ENCODE measurements at regions not wholly inside any gene's neighbourhood (a gene's known extent, or its start where the extent isn't known, plus 50 kb on each side); places are given as distances from the start of the nearest gene placed in this dataset.

DNA sequence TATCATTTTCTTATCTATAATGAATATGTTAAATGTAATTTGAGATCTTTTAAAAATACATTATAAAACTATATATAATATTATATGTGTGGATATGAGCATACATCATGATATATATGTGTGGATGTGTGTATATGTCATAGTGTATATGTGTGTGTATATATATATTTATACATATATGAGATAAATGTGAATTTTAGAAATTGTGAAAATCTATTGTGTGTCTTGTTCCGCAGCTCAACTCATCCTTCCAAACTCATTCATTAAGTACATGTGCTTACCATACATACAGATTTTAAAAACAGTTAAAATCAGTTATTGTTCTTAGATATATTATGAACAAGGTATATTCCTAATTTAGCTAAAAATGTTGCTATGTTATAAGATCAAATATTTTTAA, 435.2 kb upstream of the MIR17HG start:
- Mint-ChIP-seq H3K27ac (ENCODE audit: unreplicated experiment) (no peak overlapping the region), H3K36me3 (ENCODE audit: low read depth, unreplicated experiment) (no peaks in the 10 kb centered on the region), H3K4me3 (ENCODE audit: unreplicated experiment) (no peak overlapping the region), H3K4me1 (ENCODE audit: unreplicated experiment) (no peaks in the 10 kb centered on the region), H3K9me3 (ENCODE audit: unreplicated experiment) (no peaks in the 10 kb centered on the region), H3K27me3 (ENCODE audit: unreplicated experiment) (no peaks in the 10 kb centered on the region)
- no peak for TF ChIP-seq CTCF (IDR thresholded peaks at IDR 0.05; ENCODE audit: unreplicated experiment)
- DNase-seq (ENCODE audit: low spot score), result no peak

DNA sequence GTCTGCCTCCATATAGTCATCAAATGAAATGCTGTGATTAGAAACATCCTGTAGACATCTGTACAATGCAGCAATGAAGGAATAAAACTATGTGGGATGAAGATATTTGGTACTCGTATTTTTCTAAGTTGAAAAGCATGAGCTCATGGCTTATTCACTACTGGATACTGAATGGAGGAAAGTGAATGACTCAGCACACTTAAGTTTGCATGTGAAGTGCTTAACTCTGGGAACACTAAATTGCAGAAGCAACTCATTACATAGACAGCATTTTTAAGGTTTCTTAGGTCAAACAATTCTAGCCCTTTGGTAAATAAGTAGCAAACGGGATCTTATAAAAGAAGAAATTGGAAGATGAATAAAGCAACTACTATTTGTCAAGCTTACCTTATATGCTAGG, 429.0 kb upstream of the MIR17HG start:
- no peak for TF ChIP-seq CTCF (IDR thresholded peaks at IDR 0.05; ENCODE audit: unreplicated experiment)
- no peak for DNase-seq (ENCODE audit: low spot score)
- Mint-ChIP-seq H3K4me1 (ENCODE audit: unreplicated experiment) (no peaks in the 10 kb centered on the region), H3K4me3 (ENCODE audit: unreplicated experiment) (no peak overlapping the region), H3K27me3 (ENCODE audit: unreplicated experiment) (no peaks in the 10 kb centered on the region), H3K9me3 (ENCODE audit: unreplicated experiment) (no peaks in the 10 kb centered on the region), H3K27ac (ENCODE audit: unreplicated experiment) (no peak overlapping the region), H3K36me3 (ENCODE audit: low read depth, unreplicated experiment) (no peaks in the 10 kb centered on the region)

DNA sequence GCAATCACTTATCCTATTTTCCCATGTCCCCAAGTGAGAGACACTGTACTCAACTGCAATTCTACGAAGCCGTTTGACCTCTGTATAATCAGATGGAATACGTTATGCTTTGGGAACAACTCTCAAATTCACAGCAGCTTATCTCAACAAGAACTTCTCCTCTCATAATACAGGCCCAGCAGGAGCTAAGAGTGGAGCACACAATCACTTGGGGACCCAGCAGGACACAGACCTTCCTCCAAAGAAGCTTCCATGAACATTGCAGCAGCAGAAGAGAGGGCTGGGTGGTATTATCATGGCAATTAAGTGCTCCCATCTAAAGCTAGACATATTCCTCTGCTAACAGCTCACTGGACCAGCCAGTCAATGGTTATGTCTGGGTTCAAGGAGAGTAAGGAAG, 428.3 kb upstream of the MIR17HG start:
- Mint-ChIP-seq H3K36me3 (ENCODE audit: low read depth, unreplicated experiment) (no peaks in the 10 kb centered on the region), H3K9me3 (ENCODE audit: unreplicated experiment) (no peaks in the 10 kb centered on the region), H3K27me3 (ENCODE audit: unreplicated experiment) (no peaks in the 10 kb centered on the region), H3K27ac (ENCODE audit: unreplicated experiment) (no peak overlapping the region), H3K4me1 (ENCODE audit: unreplicated experiment) (no peaks in the 10 kb centered on the region), H3K4me3 (ENCODE audit: unreplicated experiment) (no peak overlapping the region)
- DNase-seq (ENCODE audit: low spot score), result no peak
- no peak for TF ChIP-seq CTCF (IDR thresholded peaks at IDR 0.05; ENCODE audit: unreplicated experiment)

- Mint-ChIP-seq H3K27ac (ENCODE audit: unreplicated experiment) (no peak overlapping the region), H3K4me1 (ENCODE audit: unreplicated experiment) (no peaks in the 10 kb centered on the region), H3K27me3 (ENCODE audit: unreplicated experiment) (peaks cover 2% of the 10 kb centered on the region), H3K4me3 (ENCODE audit: unreplicated experiment) (no peak overlapping the region), H3K9me3 (ENCODE audit: unreplicated experiment) (no peaks in the 10 kb centered on the region), H3K36me3 (ENCODE audit: low read depth, unreplicated experiment) (no peaks in the 10 kb centered on the region)
- no peak for TF ChIP-seq CTCF (IDR thresholded peaks at IDR 0.05; ENCODE audit: unreplicated experiment)
- DNase-seq (ENCODE audit: low spot score), result no peak
Observed at GRCh38 chr13:90926459-90926858, 421.0 kb upstream of the MIR17HG start.

DNA sequence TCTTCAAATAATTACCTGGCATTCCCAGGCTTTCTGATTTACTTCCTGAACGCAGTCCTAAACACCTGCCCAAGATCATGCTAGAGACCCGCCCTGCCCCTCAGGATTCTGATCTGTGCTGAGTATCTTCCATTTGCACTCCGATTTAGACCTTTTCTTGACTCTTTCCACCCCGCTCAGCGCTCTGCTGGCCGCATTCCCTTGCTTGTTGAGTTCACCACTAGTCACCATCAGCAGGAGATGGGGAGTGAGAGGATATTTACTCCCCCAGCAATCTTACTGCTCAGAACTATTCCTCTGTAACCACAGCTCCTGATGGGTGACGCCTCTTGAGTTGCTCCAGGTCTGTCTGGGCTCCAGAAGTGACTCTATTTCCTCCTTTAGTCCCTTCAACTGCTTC, 419.4 kb upstream of the MIR17HG start:
- TF ChIP-seq CTCF (IDR thresholded peaks at IDR 0.05; ENCODE audit: unreplicated experiment), result no peak
- Mint-ChIP-seq H3K9me3 (ENCODE audit: unreplicated experiment) (no peaks in the 10 kb centered on the region), H3K27ac (ENCODE audit: unreplicated experiment) (no peak overlapping the region), H3K27me3 (ENCODE audit: unreplicated experiment) (peaks cover 2% of the 10 kb centered on the region), H3K4me3 (ENCODE audit: unreplicated experiment) (no peak overlapping the region), H3K4me1 (ENCODE audit: unreplicated experiment) (peaks cover under 1% of the 10 kb centered on the region), H3K36me3 (ENCODE audit: low read depth, unreplicated experiment) (no peaks in the 10 kb centered on the region)
- DNase-seq (ENCODE audit: low spot score), result no peak
